GM10266 (cell line): ENCODE measurements at regions not wholly inside any gene's neighbourhood (a gene's known extent, or its start where the extent isn't known, plus 50 kb on each side); places are given as distances from the start of the nearest gene placed in this dataset.
A peak's percentile ranks its signal among the peaks of the same experiment; 100 is the strongest.

Source experiments
- DNase-seq: peaks from one replicate; pipeline ENCODE4 v3.0.0; 2012; ENCODE audit errors: extremely low spot score
- CTCF ChIP-seq: IDR thresholded peaks from 2 replicates; pipeline ENCODE4 v1.5.1; 2012; ENCODE audit warnings: mild to moderate bottlenecking, low read depth; ENCODE audit not compliant: control insufficient read depth, insufficient read depth; ENCODE audit errors: missing control alignments

DNA sequence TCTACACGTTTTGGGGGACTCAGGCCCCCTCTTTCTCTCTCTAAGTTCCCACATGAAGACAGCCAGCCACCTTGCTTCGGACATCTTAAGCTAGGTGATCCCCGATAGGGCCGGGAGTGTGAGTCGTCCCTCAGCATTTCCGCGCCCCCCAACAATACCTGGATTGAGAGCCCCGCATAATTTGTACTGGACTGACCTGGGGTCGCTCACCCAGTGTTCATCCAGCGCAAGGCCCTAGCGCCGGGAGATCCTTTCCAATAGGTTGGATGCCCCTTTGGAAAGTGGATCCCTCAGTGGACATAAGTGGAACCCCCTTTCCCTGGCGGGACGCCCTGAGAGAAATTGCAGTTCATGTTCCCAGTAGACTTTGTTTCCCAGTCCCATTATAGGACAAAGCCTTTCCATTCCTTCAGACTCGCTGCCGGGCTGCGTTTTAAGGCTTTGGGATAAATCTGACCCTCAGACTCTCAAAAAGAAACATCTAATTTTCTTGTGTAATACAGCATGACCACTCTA, 77.8 kb upstream of the KCNH7 start:
- no peak for DNase-seq
- TF ChIP-seq CTCF, result no peak

DNA sequence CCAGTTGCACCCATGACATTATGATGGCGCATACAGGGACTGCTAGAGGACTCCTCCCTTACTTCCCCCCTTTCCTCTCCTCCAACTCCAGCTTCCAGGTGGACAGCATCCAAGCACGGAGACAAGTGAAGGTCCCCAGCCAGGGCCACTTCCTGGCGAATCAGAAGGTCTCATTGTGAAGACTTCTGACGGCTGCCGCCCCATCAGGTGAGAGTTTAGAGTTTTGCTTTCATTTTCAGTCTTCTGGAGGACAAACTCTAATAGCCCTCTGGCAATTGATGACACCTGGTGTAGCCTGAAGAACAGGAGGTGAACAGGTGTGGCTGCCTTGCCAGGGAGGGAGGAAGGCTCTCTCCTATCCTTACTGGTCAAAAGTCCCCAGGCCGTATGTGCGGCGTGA, 77.3 kb upstream of the KCNH7 start:
- DNase-seq, result no peak
- no peak for TF ChIP-seq CTCF

GRCh38 chr2:162914161-162914560, 75.6 kb upstream of the KCNH7 start:
- no peak for DNase-seq
- no peak for TF ChIP-seq CTCF

GRCh38 chr2:162912787-162913186, 74.2 kb upstream of the KCNH7 start:
- DNase-seq, result no peak
- no peak for TF ChIP-seq CTCF

DNA sequence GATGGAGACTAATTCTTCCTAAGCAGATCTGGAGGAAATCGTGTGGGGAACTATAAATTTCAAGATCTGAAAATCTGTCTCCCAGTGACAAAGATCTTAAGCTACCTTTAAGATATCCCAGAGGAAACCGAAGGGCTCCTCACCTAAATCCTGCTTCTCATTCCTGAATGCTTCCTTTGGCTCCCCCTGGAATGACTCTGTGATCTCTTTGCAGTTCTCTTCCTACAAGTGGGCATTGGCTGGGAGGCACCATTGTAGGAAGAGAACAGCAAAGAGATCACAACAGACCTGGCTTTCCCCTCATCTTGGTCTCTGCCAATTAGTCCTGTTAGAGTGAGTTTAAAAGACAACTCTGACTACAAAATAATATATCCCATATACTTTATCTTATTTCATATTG, 70.0 kb upstream of the KCNH7 start:
- no peak for DNase-seq
- TF ChIP-seq CTCF, result no peak

GRCh38 chr2:162890690-162891311, 52.2 kb upstream of the KCNH7 start:
- peak; percentile 31 for DNase-seq
- peak; percentile 83 for TF ChIP-seq CTCF

DNA sequence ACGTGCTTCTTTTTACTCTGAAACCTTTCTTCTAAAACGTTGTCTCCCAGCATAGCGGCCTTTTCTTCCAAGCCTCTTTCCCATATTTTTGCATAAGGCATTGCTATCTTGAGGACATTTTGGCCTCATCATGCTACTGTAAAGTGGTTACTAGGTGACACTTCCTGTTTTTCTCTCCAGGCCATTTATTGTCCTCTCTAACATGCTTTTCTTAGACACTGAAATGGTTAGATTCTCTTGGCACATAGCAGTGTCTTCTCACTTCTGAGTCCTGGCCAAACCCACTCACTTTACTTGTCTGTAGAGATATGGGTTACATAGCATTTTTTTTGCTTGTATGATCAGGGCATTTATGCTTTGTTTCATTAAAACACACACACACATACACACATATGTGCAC, 50.1 kb upstream of the KCNH7 start:
- no peak for TF ChIP-seq CTCF
- DNase-seq, result no peak
